HEK293 (cell line): ENCODE measurements at regions not wholly inside any gene's neighbourhood (a gene's known extent, or its start where the extent isn't known, plus 50 kb on each side); places are given as distances from the start of the nearest gene placed in this dataset.

Experiments used
- CTCF ChIA-PET: fragments of 350-600 bp; formaldehyde crosslinking; extraction: SDS; loops from one replicate; lab custom pipeline; 2021; ENCODE audit warnings: antibody characterized with exemption; lab: Yijun Ruan, JAX
- POLR2A ChIA-PET: fragments of 300-600 bp; formaldehyde crosslinking; extraction: SDS; loops from one replicate; lab custom pipeline; 2020; ENCODE audit warnings: antibody characterized with exemption, inconsistent platforms; lab: Yijun Ruan, JAX
- H3K27ac ChIP-seq: fragments of 200-500 bp; sonication (Bioruptor generic); 2 replicates; pipeline ENCODE4 v1.5.1; 2014; ENCODE audit warnings: low read depth, low read length, control low read depth, inconsistent platforms; ENCODE audit errors: extremely low read depth
- H3K36me3 ChIP-seq, 2 experiments: fragments of 200-500 bp in 1 of 2; sonication (Bioruptor generic) in 1 of 2; 1 replicate in 1 of 2; 2 replicates in 1 of 2; pipeline ENCODE4 v1.5.1; 2014 to 2017; ENCODE audit warnings: inconsistent platforms in 2 of 2, low read length in 2 of 2; ENCODE audit not compliant: control insufficient read depth in 2 of 2, insufficient read depth in 1 of 2
- H3K4me1 ChIP-seq: fragments of 200-500 bp; sonication (Bioruptor generic); 2 replicates; pipeline ENCODE4 v1.5.1; 2014; ENCODE audit warnings: mild to moderate bottlenecking, low read length, inconsistent platforms; ENCODE audit not compliant: control insufficient read depth, insufficient read depth
- H3K4me3 ChIP-seq: 2 replicates; pipeline ENCODE4 v1.5.1; 2011; ENCODE audit warnings: low read depth, mild to moderate bottlenecking, control low read depth, low read length, moderate library complexity
- H3K9me3 ChIP-seq: fragments of 200-500 bp; sonication (Bioruptor generic); 2 replicates; pipeline ENCODE4 v1.5.1; 2014; ENCODE audit warnings: low read depth, low read length, inconsistent platforms; ENCODE audit not compliant: control insufficient read depth, insufficient read depth
- KLF10 ChIP-seq: fragments of 450-650 bp; IDR thresholded peaks from 2 replicates; pipeline ENCODE4 v1.5.1; 2018; ENCODE audit warnings: missing biosample characterization, mild to moderate bottlenecking, missing genetic modification characterization
- MYNN ChIP-seq: fragments of 450-650 bp; formaldehyde crosslinking; IDR thresholded peaks from 2 replicates; pipeline ENCODE4 v1.5.1; 2016; ENCODE audit warnings: missing biosample characterization, missing genetic modification characterization, borderline replicate concordance
- OVOL3 ChIP-seq: fragments of 450-650 bp; formaldehyde crosslinking; IDR thresholded peaks from 2 replicates; pipeline ENCODE4 v1.5.1; 2016; ENCODE audit warnings: missing biosample characterization, missing genetic modification characterization
- RBAK ChIP-seq: fragments of 450-650 bp; formaldehyde crosslinking; IDR thresholded peaks from 2 replicates; pipeline ENCODE4 v1.5.1; 2016; ENCODE audit warnings: missing biosample characterization, missing genetic modification characterization
- REST ChIP-seq: fragments of 450-650 bp; formaldehyde crosslinking; IDR thresholded peaks from 2 replicates; pipeline ENCODE4 v1.5.1; 2016; ENCODE audit warnings: missing biosample characterization, missing genetic modification characterization
- ZIC2 ChIP-seq: fragments of 450-650 bp; formaldehyde crosslinking; IDR thresholded peaks from 2 replicates; pipeline ENCODE4 v1.5.1; 2016; ENCODE audit warnings: missing biosample characterization, missing genetic modification characterization
- ZNF148 ChIP-seq: fragments of 450-650 bp; formaldehyde crosslinking; IDR thresholded peaks from 2 replicates; pipeline ENCODE4 v1.5.0; 2017; ENCODE audit warnings: missing biosample characterization, missing genetic modification characterization, borderline replicate concordance
- ZNF155 ChIP-seq: fragments of 450-650 bp; formaldehyde crosslinking; IDR thresholded peaks from 2 replicates; pipeline ENCODE4 v1.5.1; 2016; ENCODE audit warnings: missing biosample characterization, missing genetic modification characterization
- ZNF341 ChIP-seq: fragments of 450-650 bp; formaldehyde crosslinking; IDR thresholded peaks from 2 replicates; pipeline ENCODE4; 2016; ENCODE audit warnings: low read depth, missing biosample characterization, missing genetic modification characterization
- ZNF501 ChIP-seq: fragments of 450-650 bp; formaldehyde crosslinking; IDR thresholded peaks from 2 replicates; pipeline ENCODE4 v1.5.1; 2016; ENCODE audit warnings: missing biosample characterization, missing genetic modification characterization
- ZNF521 ChIP-seq: fragments of 450-650 bp; formaldehyde crosslinking; IDR thresholded peaks from 2 replicates; pipeline ENCODE4 v1.5.1; 2017; ENCODE audit warnings: missing biosample characterization, mild to moderate bottlenecking, missing genetic modification characterization
- ZNF544 ChIP-seq: fragments of 450-650 bp; formaldehyde crosslinking; IDR thresholded peaks from 2 replicates; pipeline ENCODE4 v1.5.0; 2017; ENCODE audit warnings: missing biosample characterization, missing genetic modification characterization
- ZNF600 ChIP-seq: fragments of 450-650 bp; formaldehyde crosslinking; IDR thresholded peaks from 2 replicates; pipeline ENCODE4 v1.5.1; 2016; ENCODE audit warnings: missing biosample characterization, missing genetic modification characterization
- ZNF670 ChIP-seq: fragments of 450-650 bp; formaldehyde crosslinking; IDR thresholded peaks from 2 replicates; pipeline ENCODE4 v1.5.1; 2016; ENCODE audit warnings: missing biosample characterization, missing genetic modification characterization, low read depth
- ZSCAN23 ChIP-seq: fragments of 450-650 bp; formaldehyde crosslinking; IDR thresholded peaks from 2 replicates; pipeline ENCODE4 v1.5.1; 2016; ENCODE audit warnings: missing biosample characterization, missing genetic modification characterization

GRCh38 chr1:47659146-47659545 lies 221.3 kb downstream of the FOXD2 start:
- POLR2A ChIA-PET = no interaction called here
- H3K36me3 ChIP-seq = no peaks in the 10 kb centered on the region
- no peak overlapping the region for H3K27ac ChIP-seq
- no peaks in the 10 kb centered on the region for H3K9me3 ChIP-seq
- no peak for TF ChIP-seq ZNF501 (tag by site-specific recombination)
- TF ChIP-seq ZNF670 = no peak
- TF ChIP-seq ZNF600 (tag by site-specific recombination) = no peak
- no peak for TF ChIP-seq ZNF544
- no peak for TF ChIP-seq ZNF148 (tag by site-specific recombination)
- TF ChIP-seq, all 188 proteins: peak for 0
- no peak overlapping the region for H3K4me3 ChIP-seq
- no peaks in the 10 kb centered on the region for H3K4me1 ChIP-seq
- CTCF ChIA-PET = interaction anchor here (0.6 kb wide), 1 partner anchor 340 kb away, joined by 3 read pairs; no protein-coding TSS in a partner anchor

GRCh38 chr1:47660622-47661021 lies 222.8 kb downstream of the FOXD2 start:
- no peak overlapping the region for H3K4me3 ChIP-seq
- TF ChIP-seq MYNN (tag by site-specific recombination) = no peak
- no peak for TF ChIP-seq ZNF521
- no peak for TF ChIP-seq REST
- no peak for TF ChIP-seq ZNF341 (tag by site-specific recombination)
- TF ChIP-seq ZNF501 (tag by site-specific recombination) = no peak
- TF ChIP-seq ZNF155 = no peak
- TF ChIP-seq ZSCAN23 (tag by site-specific recombination) = no peak
- no peak for TF ChIP-seq KLF10 (tag by site-specific recombination)
- ChIA-PET POLR2A (no interaction called here), CTCF (no interaction called here)
- no peak overlapping the region for H3K27ac ChIP-seq
- no peaks in the 10 kb centered on the region for H3K36me3 ChIP-seq
- H3K4me1 ChIP-seq = no peaks in the 10 kb centered on the region
- no peaks in the 10 kb centered on the region for H3K9me3 ChIP-seq

GRCh38 chr1:47661040-47661439 lies 223.2 kb downstream of the FOXD2 start:
- Histone ChIP-seq H3K4me3 (no peak overlapping the region), H3K9me3 (no peaks in the 10 kb centered on the region), H3K27ac (no peak overlapping the region), H3K36me3 (no peaks in the 10 kb centered on the region), H3K4me1 (no peaks in the 10 kb centered on the region)
- ChIA-PET CTCF (no interaction called here), POLR2A (no interaction called here)
- TF ChIP-seq ZIC2 (tag by site-specific recombination) (peak; percentile 85), OVOL3 (tag by site-specific recombination) (no peak), RBAK (no peak)
